H9 (cell line): ENCODE measurements at regions not wholly inside any gene's neighbourhood (a gene's known extent, or its start where the extent isn't known, plus 50 kb on each side); places are given as distances from the start of the nearest gene placed in this dataset.

ENCODE experiments used
- DNase-seq: peaks from one replicate; pipeline ENCODE4 v3.0.0-alpha.2; 2017
- H2AFZ ChIP-seq: one replicate; pipeline ENCODE4 v1.6.1; 2013; ENCODE audit warnings: mild to moderate bottlenecking, low read length, control low read depth, moderate library complexity
- H2AK5ac ChIP-seq: 2 replicates; pipeline ENCODE4 v1.6.1; 2013; ENCODE audit warnings: low read length, control low read depth, mixed read lengths; ENCODE audit not compliant: insufficient read length
- H2BK120ac ChIP-seq: one replicate; pipeline ENCODE4 v1.6.1; 2013; ENCODE audit warnings: low read depth, mild to moderate bottlenecking, low read length, control low read depth, inconsistent platforms; ENCODE audit not compliant: poor library complexity, severe bottlenecking
- H2BK12ac ChIP-seq: 2 replicates; pipeline ENCODE4 v1.6.1; 2013; ENCODE audit warnings: low read length, control low read depth, mixed read lengths, low read depth; ENCODE audit not compliant: insufficient read length
- H2BK15ac ChIP-seq: 2 replicates; pipeline ENCODE4 v1.6.1; 2013; ENCODE audit warnings: low read depth, low read length, control low read depth
- H2BK20ac ChIP-seq: one replicate; pipeline ENCODE4 v1.6.1; 2013; ENCODE audit warnings: low read depth, mild to moderate bottlenecking, low read length, control low read depth, inconsistent platforms; ENCODE audit not compliant: poor library complexity, severe bottlenecking
- H2BK5ac ChIP-seq: 2 replicates; pipeline ENCODE4 v1.6.1; 2013; ENCODE audit warnings: low read length, control low read depth, mixed read lengths; ENCODE audit not compliant: insufficient read length
- H3K14ac ChIP-seq: 2 replicates; pipeline ENCODE4 v1.6.1; 2013; ENCODE audit warnings: low read length, control low read depth; ENCODE audit not compliant: insufficient read depth
- H3K18ac ChIP-seq: 2 replicates; pipeline ENCODE4 v1.6.1; 2013; ENCODE audit warnings: low read depth, mild to moderate bottlenecking, mixed read lengths, low read length, control low read depth; ENCODE audit not compliant: insufficient read length
- H3K23ac ChIP-seq: 2 replicates; pipeline ENCODE4 v1.6.1; 2013; ENCODE audit warnings: low read length, control low read depth, mixed read lengths, low read depth; ENCODE audit not compliant: insufficient read length
- H3K23me2 ChIP-seq: 2 replicates; pipeline ENCODE4 v1.6.1; 2013; ENCODE audit warnings: low read depth, mild to moderate bottlenecking, mixed read lengths, low read length, control low read depth; ENCODE audit not compliant: insufficient read length, poor library complexity, severe bottlenecking
- H3K27ac ChIP-seq: 2 replicates; pipeline ENCODE4 v1.5.1; 2013; ENCODE audit warnings: low read length, control low read depth, mixed read lengths, low read depth; ENCODE audit not compliant: insufficient read length
- H3K27me3 ChIP-seq: 2 replicates; pipeline ENCODE4 v1.6.1; 2013; ENCODE audit warnings: low read length, control low read depth, inconsistent platforms; ENCODE audit not compliant: insufficient read depth
- H3K4ac ChIP-seq: 2 replicates; pipeline ENCODE4 v1.6.1; 2013; ENCODE audit warnings: low read depth, mild to moderate bottlenecking, control low read depth, inconsistent platforms, low read length, moderate library complexity
- H3K4me1 ChIP-seq: 2 replicates; pipeline ENCODE4 v1.6.1; 2013; ENCODE audit warnings: low read length, control low read depth, inconsistent platforms; ENCODE audit not compliant: insufficient read depth
- H3K4me2 ChIP-seq: 2 replicates; pipeline ENCODE4 v1.6.1; 2013; ENCODE audit warnings: low read length, control low read depth, mixed read lengths; ENCODE audit not compliant: insufficient read length, insufficient read depth
- H3K56ac ChIP-seq: 2 replicates; pipeline ENCODE4 v1.6.1; 2013; ENCODE audit warnings: low read depth, mild to moderate bottlenecking, mixed read lengths, low read length, control low read depth; ENCODE audit not compliant: insufficient read length
- H3K79me1 ChIP-seq: 2 replicates; pipeline ENCODE4 v1.6.1; 2013; ENCODE audit warnings: low read depth, mild to moderate bottlenecking, moderate library complexity, low read length, control low read depth, inconsistent platforms; ENCODE audit not compliant: insufficient read depth, poor library complexity, severe bottlenecking
- H3K79me2 ChIP-seq: 2 replicates; pipeline ENCODE4 v1.6.1; 2013; ENCODE audit warnings: low read length, control low read depth, inconsistent platforms; ENCODE audit not compliant: insufficient read depth
- H3K9ac ChIP-seq: 2 replicates; pipeline ENCODE4 v1.6.1; 2013; ENCODE audit warnings: low read length, control low read depth, mixed read lengths; ENCODE audit not compliant: insufficient read length; ENCODE audit errors: extremely low read depth
- H3K9me3 ChIP-seq: one replicate; pipeline ENCODE4 v1.6.1; 2013; ENCODE audit warnings: low read depth, low read length, inconsistent platforms; ENCODE audit not compliant: control insufficient read depth
- H3T11ph ChIP-seq: one replicate; pipeline ENCODE4 v1.6.1; 2013; ENCODE audit warnings: mild to moderate bottlenecking, low read length, control low read depth, inconsistent platforms
- H4K20me1 ChIP-seq: one replicate; pipeline ENCODE4 v1.6.1; 2013; ENCODE audit not compliant: control insufficient read depth, insufficient read length, insufficient read depth
- H4K5ac ChIP-seq: 2 replicates; pipeline ENCODE4 v1.6.1; 2013; ENCODE audit warnings: low read depth, mild to moderate bottlenecking, mixed read lengths, low read length, control low read depth; ENCODE audit not compliant: insufficient read length
- H4K8ac ChIP-seq: replicated peaks from 2 replicates; pipeline ENCODE4 v1.6.1; 2013; ENCODE audit warnings: low read length, control low read depth, mixed read lengths, low read depth; ENCODE audit not compliant: insufficient read length
- H4K91ac ChIP-seq: 2 replicates; pipeline ENCODE4 v1.6.1; 2013; ENCODE audit warnings: low read depth, mild to moderate bottlenecking, moderate library complexity, mixed read lengths, low read length, control low read depth; ENCODE audit not compliant: insufficient read length
- H3K27ac Mint-ChIP-seq, 3 experiments: 2 replicates in 2 of 3; 3 replicates in 1 of 3; pipeline ENCODE4 v1.8.0; 2020 to 2021; ENCODE audit warnings: mixed read lengths in 3 of 3, mild to moderate bottlenecking in 1 of 3, moderate library complexity in 1 of 3
- H3K27me3 Mint-ChIP-seq: 2 replicates; pipeline ENCODE4 v1.8.0; 2021; ENCODE audit warnings: low read depth, mild to moderate bottlenecking, moderate library complexity, mixed read lengths
- H3K36me3 Mint-ChIP-seq, 3 experiments: 2 replicates in 2 of 3; 3 replicates in 1 of 3; pipeline ENCODE4 v1.8.0; 2020 to 2021; ENCODE audit warnings: low read depth in 3 of 3, mixed read lengths in 3 of 3; ENCODE audit not compliant: insufficient read depth in 1 of 3
- H3K4me1 Mint-ChIP-seq, 2 experiments: 2 replicates each; pipeline ENCODE4 v1.8.0; 2020; ENCODE audit warnings: mixed read lengths in 2 of 2
- H3K4me3 Mint-ChIP-seq, 2 experiments: 2 replicates in 1 of 2; 3 replicates in 1 of 2; pipeline ENCODE4 v1.8.0; 2020 to 2021; ENCODE audit warnings: mild to moderate bottlenecking in 2 of 2, mixed read lengths in 2 of 2, moderate library complexity in 1 of 2
- H3K9me3 Mint-ChIP-seq, 2 experiments: 2 replicates in 1 of 2; 3 replicates in 1 of 2; pipeline ENCODE4 v1.8.0; 2020; ENCODE audit warnings: mild to moderate bottlenecking in 2 of 2, mixed read lengths in 2 of 2, moderate library complexity in 1 of 2
- CTCF ChIP-seq: fragments of 200-600 bp; sonication (generic); conservative IDR thresholded peaks from 3 replicates; pipeline ENCODE4 v1.8.0; 2021; ENCODE audit warnings: antibody characterized with exemption, mild to moderate bottlenecking
- WGBS: extraction: QIAGEN DNeasy Blood & Tissue Kit; methylation state at CpG from one replicate; pipeline ENCODE4 v1.1.7; 2013; ENCODE audit warnings: missing lambda C conversion rate, low lambda C conversion rate, mixed read lengths; ENCODE audit not compliant: insufficient read length; ENCODE audit errors: extremely low coverage; 5-methylcytosine and 5-hydroxymethylcytosine counted together

- no peak for TF ChIP-seq CTCF
- no peak overlapping the region for H2AK5ac ChIP-seq
- H2AFZ ChIP-seq: no peak overlapping the region
- H3K9me3 ChIP-seq: no peaks in the 10 kb centered on the region
- no peaks in the 10 kb centered on the region for H3K27me3 ChIP-seq
- no peak overlapping the region for H3K18ac ChIP-seq
- no peak overlapping the region for H4K5ac ChIP-seq
- Mint-ChIP-seq H3K4me1 (peaks cover 8 to 29% of the 10 kb centered on the region in 2 experiments), H3K4me3 (no peak overlapping the region), H3K27me3 (no peaks in the 10 kb centered on the region), H3K27ac (no peak overlapping the region), H3K36me3 (peaks cover 0 to 2% (median 0%) of the 10 kb centered on the region in 3 experiments; a peak in 2 of 7 replicates), H3K9me3 (peaks cover 8 to 14% of the 10 kb centered on the region in 2 experiments)
- no peaks in the 10 kb centered on the region for H3K4me1 ChIP-seq
- no peak overlapping the region for H3K27ac ChIP-seq
- H2BK12ac ChIP-seq: no peak overlapping the region
- no peak overlapping the region for H2BK5ac ChIP-seq
- H2BK20ac ChIP-seq: no peak overlapping the region
- no peak overlapping the region for H3K14ac ChIP-seq
- H3K79me2 ChIP-seq: no peaks in the 10 kb centered on the region
- no peaks in the 10 kb centered on the region for H3K23me2 ChIP-seq
- no peak overlapping the region for H4K8ac ChIP-seq
- H4K91ac ChIP-seq: no peak overlapping the region
- H3K56ac ChIP-seq: no peak overlapping the region
- H3K23ac ChIP-seq: no peak overlapping the region
- no peak overlapping the region for H2BK15ac ChIP-seq
- no peak overlapping the region for H3K9ac ChIP-seq
- H3K4ac ChIP-seq: no peak overlapping the region
- DNase-seq: peak; percentile 68
- H3T11ph ChIP-seq: no peak overlapping the region
- H3K79me1 ChIP-seq: no peaks in the 10 kb centered on the region
- no peaks in the 10 kb centered on the region for H4K20me1 ChIP-seq
- WGBS: no CpG with 5 or more reads among the region's 12 CpGs
- no peak overlapping the region for H2BK120ac ChIP-seq
- H3K4me2 ChIP-seq: no peak overlapping the region
These were observed 120.8 kb upstream of the SEC14L1 start for GRCh38 chr17:77019893-77020379.
